ENCODE measurements at regions not wholly inside any gene's neighbourhood (a gene's known extent, or its start where the extent isn't known, plus 50 kb on each side); places are given as distances from the start of the nearest gene placed in this dataset.

GRCh38 chr2:120922571-120923332 is 187.1 kb downstream of the GLI2 start:
- no peak for TF ChIP-seq EZH2 (IDR thresholded peaks at IDR 0.05; ENCODE audit: borderline replicate concordance, low read depth, low read length, severe bottlenecking)
- TF ChIP-seq, protein P1, sequence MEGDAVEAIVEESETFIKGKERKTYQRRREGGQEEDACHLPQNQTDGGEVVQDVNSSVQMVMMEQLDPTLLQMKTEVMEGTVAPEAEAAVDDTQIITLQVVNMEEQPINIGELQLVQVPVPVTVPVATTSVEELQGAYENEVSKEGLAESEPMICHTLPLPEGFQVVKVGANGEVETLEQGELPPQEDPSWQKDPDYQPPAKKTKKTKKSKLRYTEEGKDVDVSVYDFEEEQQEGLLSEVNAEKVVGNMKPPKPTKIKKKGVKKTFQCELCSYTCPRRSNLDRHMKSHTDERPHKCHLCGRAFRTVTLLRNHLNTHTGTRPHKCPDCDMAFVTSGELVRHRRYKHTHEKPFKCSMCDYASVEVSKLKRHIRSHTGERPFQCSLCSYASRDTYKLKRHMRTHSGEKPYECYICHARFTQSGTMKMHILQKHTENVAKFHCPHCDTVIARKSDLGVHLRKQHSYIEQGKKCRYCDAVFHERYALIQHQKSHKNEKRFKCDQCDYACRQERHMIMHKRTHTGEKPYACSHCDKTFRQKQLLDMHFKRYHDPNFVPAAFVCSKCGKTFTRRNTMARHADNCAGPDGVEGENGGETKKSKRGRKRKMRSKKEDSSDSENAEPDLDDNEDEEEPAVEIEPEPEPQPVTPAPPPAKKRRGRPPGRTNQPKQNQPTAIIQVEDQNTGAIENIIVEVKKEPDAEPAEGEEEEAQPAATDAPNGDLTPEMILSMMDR (IDR thresholded peaks at IDR 0.05; ENCODE audit: extremely low read depth in 1 of 2, insufficient read depth in 1 of 2, low read depth in 1 of 2, low read length in 2 of 2) = no peak
